ENCODE measurements at regions not wholly inside any gene's neighbourhood (a gene's known extent, or its start where the extent isn't known, plus 50 kb on each side); places are given as distances from the start of the nearest gene placed in this dataset.

DNA sequence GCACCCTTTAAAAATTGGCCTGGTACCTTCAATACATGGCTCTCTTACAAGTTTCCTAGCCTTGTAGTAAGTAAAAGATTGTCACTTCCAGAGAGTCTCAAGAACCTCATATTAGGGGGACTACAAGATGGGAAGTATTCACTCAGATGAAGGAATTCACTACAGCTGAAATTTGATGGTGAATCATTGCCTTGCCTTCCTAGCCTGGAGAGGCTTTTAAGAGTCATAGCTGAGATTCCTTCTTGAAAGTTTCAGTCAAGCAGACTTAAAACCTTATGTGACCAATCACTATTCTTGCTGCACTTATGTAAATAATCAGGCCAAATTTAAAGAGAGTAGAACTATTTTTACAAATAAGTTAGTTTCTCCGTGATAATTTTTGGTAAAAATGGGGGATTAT lies 451.6 kb downstream of the TRHDE start:
- TF ChIP-seq, protein P1, sequence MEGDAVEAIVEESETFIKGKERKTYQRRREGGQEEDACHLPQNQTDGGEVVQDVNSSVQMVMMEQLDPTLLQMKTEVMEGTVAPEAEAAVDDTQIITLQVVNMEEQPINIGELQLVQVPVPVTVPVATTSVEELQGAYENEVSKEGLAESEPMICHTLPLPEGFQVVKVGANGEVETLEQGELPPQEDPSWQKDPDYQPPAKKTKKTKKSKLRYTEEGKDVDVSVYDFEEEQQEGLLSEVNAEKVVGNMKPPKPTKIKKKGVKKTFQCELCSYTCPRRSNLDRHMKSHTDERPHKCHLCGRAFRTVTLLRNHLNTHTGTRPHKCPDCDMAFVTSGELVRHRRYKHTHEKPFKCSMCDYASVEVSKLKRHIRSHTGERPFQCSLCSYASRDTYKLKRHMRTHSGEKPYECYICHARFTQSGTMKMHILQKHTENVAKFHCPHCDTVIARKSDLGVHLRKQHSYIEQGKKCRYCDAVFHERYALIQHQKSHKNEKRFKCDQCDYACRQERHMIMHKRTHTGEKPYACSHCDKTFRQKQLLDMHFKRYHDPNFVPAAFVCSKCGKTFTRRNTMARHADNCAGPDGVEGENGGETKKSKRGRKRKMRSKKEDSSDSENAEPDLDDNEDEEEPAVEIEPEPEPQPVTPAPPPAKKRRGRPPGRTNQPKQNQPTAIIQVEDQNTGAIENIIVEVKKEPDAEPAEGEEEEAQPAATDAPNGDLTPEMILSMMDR (IDR thresholded peaks at IDR 0.05) = no peak
- no peak for TF ChIP-seq POLR2A (IDR thresholded peaks at IDR 0.05)
- no peak for TF ChIP-seq POLR2AphosphoS5 (IDR thresholded peaks at IDR 0.05)
- no peak for TF ChIP-seq EP300 (IDR thresholded peaks at IDR 0.05)
